K562 (cell line): ENCODE measurements at regions not wholly inside any gene's neighbourhood (a gene's known extent, or its start where the extent isn't known, plus 50 kb on each side); places are given as distances from the start of the nearest gene placed in this dataset.
"Not testable (repeated sequence)": the region's sequence is repeated elsewhere in the genome, so short reads cannot be mapped to it uniquely, and the experiment has no call there.

Experiments
- ATAC-seq: fragments of 200-7000 bp; cut with Tn5 transposase; 3 replicates; pipeline ENCODE4 v1.9.1; 2020; ENCODE audit warnings: moderate library complexity
- BruUV-seq: library from RNA; stranded (reverse); fragments of 400-500 nt; replicated peaks from 2 replicates; lab custom pipeline; 2021; lab: Mats Ljungman, UMichigan
- CTCF ChIA-PET: fragments of 300-600 bp; formaldehyde crosslinking; extraction: SDS; loops from one replicate; lab custom pipeline; 2021; ENCODE audit warnings: low intra/inter-chr PET ratio; lab: Yijun Ruan, JAX
- POLR2A ChIA-PET: fragments of 300-600, 350-650 bp; sonication (Branson Sonifier 250); formaldehyde crosslinking; extraction: SDS; loops from one replicate; lab custom pipeline; 2021; ENCODE audit warnings: antibody characterized with exemption, inconsistent platforms; lab: Yijun Ruan, JAX
- DNase-seq, 4 experiments: peaks; one replicate each; pipeline versions ENCODE4 v3.0.0 to v3.0.0-alpha.2; 2011 to 2018; ENCODE audit warnings: low spot score in 3 of 4, mixed read lengths in 3 of 4; ENCODE audit errors: extremely low read depth in 1 of 4
- FAIRE-seq: peaks from 2 replicates; lab custom pipeline; 2011; peaks lifted over from hg19 to GRCh38; lab: Jason Lieb, UNC
- H2AFZ ChIP-seq: 2 replicates; pipeline ENCODE4 v1.6.0; 2011; ENCODE audit warnings: low read depth, low read length, control low read depth, inconsistent platforms
- H3K27ac ChIP-seq: fragments of 200-600 bp; 3 replicates; pipeline ENCODE4 v1.8.0; 2011; ENCODE audit warnings: low read depth, mild to moderate bottlenecking, control low read depth, inconsistent platforms, low read length, moderate library complexity, mixed read lengths; ENCODE audit errors: extremely low read depth
- H3K27me3 ChIP-seq, 2 experiments: fragments of 300-600 bp in 1 of 2; 2 replicates in 1 of 2; 3 replicates in 1 of 2; pipeline versions ENCODE4 v1.6.0 to v1.8.0; 2011; ENCODE audit warnings: inconsistent platforms in 2 of 2, low read length in 2 of 2, mild to moderate bottlenecking in 1 of 2, mixed read lengths in 1 of 2, moderate library complexity in 1 of 2; ENCODE audit not compliant: control insufficient read depth in 2 of 2, insufficient read depth in 2 of 2
- H3K36me3 ChIP-seq: fragments of 300-600 bp; 3 replicates; pipeline ENCODE4 v1.8.0; 2011; ENCODE audit warnings: mild to moderate bottlenecking, low read length, inconsistent platforms; ENCODE audit not compliant: control insufficient read depth, insufficient read depth
- H3K4me1 ChIP-seq, 2 experiments: fragments of 200-600 bp in 1 of 2; replicated peaks in 1 of 2; 2 replicates in 1 of 2; 3 replicates in 1 of 2; pipeline versions ENCODE4 v1.5.1 to v1.8.0; 2011; ENCODE audit warnings: inconsistent platforms in 2 of 2, low read length in 2 of 2, mild to moderate bottlenecking in 1 of 2, mixed read lengths in 1 of 2, moderate library complexity in 1 of 2; ENCODE audit not compliant: control insufficient read depth in 2 of 2, insufficient read depth in 2 of 2
- H3K4me2 ChIP-seq: 2 replicates; pipeline ENCODE4 v1.6.1; 2011; ENCODE audit warnings: low read length, control low read depth, inconsistent platforms, mixed read lengths; ENCODE audit not compliant: insufficient read depth
- H3K4me3 ChIP-seq: fragments of 200-600 bp; sonication (generic), shearing (Covaris generic); 2 replicates; pipeline ENCODE4 v1.5.1; 2016; ENCODE audit warnings: control low read depth, inconsistent platforms
- H3K79me2 ChIP-seq: fragments of 200-600 bp; 3 replicates; pipeline ENCODE4 v1.8.0; 2011; ENCODE audit warnings: low read length, inconsistent platforms; ENCODE audit not compliant: control insufficient read depth, insufficient read depth
- H3K9ac ChIP-seq, 2 experiments: 2 replicates each; pipeline versions ENCODE4 v1.6.0 to v1.6.1; 2011; ENCODE audit warnings: low read depth in 2 of 2, low read length in 2 of 2, control low read depth in 1 of 2, inconsistent platforms in 1 of 2, mild to moderate bottlenecking in 1 of 2, mixed read lengths in 1 of 2; ENCODE audit not compliant: insufficient read depth in 1 of 2
- H3K9me1 ChIP-seq: one replicate; pipeline ENCODE4 v1.6.0; 2011; ENCODE audit warnings: inconsistent platforms, mild to moderate bottlenecking, low read length, moderate library complexity; ENCODE audit not compliant: control insufficient read depth, insufficient read depth
- H3K9me3 ChIP-seq: replicated peaks from 2 replicates; pipeline ENCODE4 v1.5.1; 2011; ENCODE audit warnings: low read depth, low read length, inconsistent platforms; ENCODE audit not compliant: control insufficient read depth, insufficient read depth
- H4K20me1 ChIP-seq: replicated peaks from 2 replicates; pipeline ENCODE4 v1.6.1; 2011; ENCODE audit warnings: low read length, inconsistent platforms, mixed read lengths; ENCODE audit not compliant: control insufficient read depth, insufficient read depth
- CEBPB ChIP-seq: fragments of 450-650 bp; IDR thresholded peaks from 2 replicates; pipeline ENCODE4 v1.6.1; 2016; ENCODE audit warnings: missing genetic modification characterization, missing compliant biosample characterization
- CEBPG ChIP-seq, 3 experiments: fragments of 200-800 bp in 1 of 3; sonication (Bioruptor generic) in 1 of 3; sonication (generic) in 1 of 3; formaldehyde crosslinking in 1 of 3; IDR thresholded peaks in 2 of 3; conservative IDR thresholded peaks in 1 of 3; 2 replicates each; pipeline versions ENCODE4 v1.6.1 to v1.8.0; 2016 to 2022; ENCODE audit warnings: missing compliant biosample characterization in 2 of 3, missing genetic modification characterization in 2 of 3, mild to moderate bottlenecking in 1 of 3, missing genetic modification reagents in 1 of 3
- ESRRB ChIP-seq: fragments of 250-450 bp; sonication (Bioruptor Pico); IDR thresholded peaks from 2 replicates; pipeline ENCODE4 v1.5.0; 2020; ENCODE audit warnings: mild to moderate bottlenecking, moderate library complexity, borderline replicate concordance
- ZNF75A ChIP-seq: fragments of 450-650 bp; formaldehyde crosslinking; IDR thresholded peaks from 2 replicates; pipeline ENCODE4 v1.4.0; 2020; ENCODE audit warnings: mild to moderate bottlenecking
- WGBS: fragments of 100-300 bp; shearing (Covaris generic); methylation state at CpG from one replicate; pipeline ENCODE4 v1.1.6; 2016; ENCODE audit warnings: low coverage, mixed read lengths; ENCODE audit not compliant: insufficient coverage; ENCODE audit errors: missing lambda C conversion rate; 5-methylcytosine and 5-hydroxymethylcytosine counted together
- in situ Hi-C: fragments of 300-500 bp; cut with MboI; formaldehyde crosslinking; loops from 4 replicates; pipeline ENCODE4 v1.15.0; 2018; ENCODE audit warnings: inconsistent platforms, mixed read lengths
- intact Hi-C: fragments of 100-400 bp; cut with micrococcal nuclease; formaldehyde crosslinking; loops from 2 replicates; pipeline ENCODE4 v1.14.2; 2022
- TF ChIP-seq, protein P1 (sequence below): fragments of 450-650 bp; IDR thresholded peaks from 2 replicates; pipeline ENCODE4 v1.7.1; 2018; ENCODE audit warnings: mild to moderate bottlenecking, low read depth; ENCODE audit not compliant: partially characterized antibody
- TF ChIP-seq, protein P2 (sequence below): sonication (generic); formaldehyde crosslinking; IDR thresholded peaks from 2 replicates; pipeline ENCODE4 v1.9.0; 2022; ENCODE audit warnings: mild to moderate bottlenecking, missing genetic modification reagents

DNA sequence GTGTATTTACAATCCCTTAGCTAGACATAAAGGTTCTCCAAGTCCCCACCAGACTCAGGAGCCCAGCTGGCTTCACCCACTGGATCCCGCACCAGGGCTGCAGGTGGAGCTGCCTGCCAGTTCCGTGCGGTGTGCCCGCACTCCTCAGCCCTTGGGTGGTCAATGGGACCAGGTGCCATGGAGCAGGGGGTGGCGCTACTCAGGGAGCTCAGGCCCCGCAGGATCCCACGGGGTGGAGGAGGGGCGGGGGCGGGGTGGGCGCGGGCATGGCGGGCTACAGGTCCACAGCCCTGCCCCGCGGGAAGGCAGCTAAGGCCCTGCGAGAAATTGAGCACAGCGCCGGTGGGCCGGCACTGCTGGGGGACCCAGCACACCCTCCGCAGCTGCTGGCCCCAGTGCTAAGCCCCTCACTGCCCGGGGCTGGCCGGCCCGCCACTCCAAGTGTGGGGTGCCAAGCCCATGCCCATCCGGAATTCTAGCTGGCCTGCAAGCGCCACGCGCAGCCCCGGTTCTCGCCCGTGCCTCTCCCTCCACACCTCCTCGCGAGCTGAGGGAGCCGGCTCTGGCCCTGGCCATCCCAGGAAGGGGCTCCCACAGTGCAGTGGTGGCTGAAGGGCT, 99.8 kb upstream of the STARD4 start:
- H3K9me1 ChIP-seq, H3K9ac ChIP-seq, H2AFZ ChIP-seq, H3K79me2 ChIP-seq, H3K4me1 ChIP-seq, CTCF ChIA-PET, H3K27me3 ChIP-seq, in situ Hi-C loops, FAIRE-seq, H3K9me3 ChIP-seq, BruUV-seq, H3K4me2 ChIP-seq, ATAC-seq, DNase-seq, H4K20me1 ChIP-seq, H3K4me3 ChIP-seq, H3K27ac ChIP-seq, H3K36me3 ChIP-seq, intact Hi-C loops: not testable (repeated sequence)
- POLR2A ChIA-PET, result interaction anchor here (0.6 kb wide), 1 partner anchor 10 kb away, joined by 3 read pairs; no protein-coding TSS in a partner anchor
- 2% methylated on average over 19 of the region's 32 CpGs for WGBS

DNA sequence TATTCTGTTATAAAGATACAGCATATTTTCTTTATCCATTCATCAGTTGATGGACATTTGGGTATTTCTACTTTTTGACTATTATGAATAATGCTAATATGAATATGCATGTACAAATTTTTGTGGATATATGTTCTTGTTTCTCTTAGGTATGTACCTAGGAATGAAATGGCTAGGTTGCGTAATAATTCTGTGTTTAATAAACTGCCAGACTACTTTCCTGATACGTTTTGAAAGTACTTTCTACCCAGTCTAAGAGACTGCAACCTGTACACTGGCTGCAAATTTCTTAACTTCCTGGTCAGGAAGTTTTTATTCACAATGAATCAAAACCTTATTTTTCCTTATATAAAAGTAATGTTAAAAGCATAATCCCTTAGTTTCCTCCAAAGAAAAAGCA, 93.9 kb upstream of the STARD4 start:
- Histone ChIP-seq H3K4me3 (no peak overlapping the region), H3K4me2 (no peak overlapping the region), H4K20me1 (no peaks in the 10 kb centered on the region), H2AFZ (no peak overlapping the region), H3K9me3 (no peaks in the 10 kb centered on the region), H3K27me3 (no peaks in the 10 kb centered on the region), H3K36me3 (no peaks in the 10 kb centered on the region), H3K9ac (no peak overlapping the region), H3K9me1 (no peaks in the 10 kb centered on the region), H3K4me1 (no peaks in the 10 kb centered on the region), H3K79me2 (no peaks in the 10 kb centered on the region), H3K27ac (no peak overlapping the region)
- FAIRE-seq (no peak), DNase-seq (no peak), ATAC-seq (no peak)
- POLR2A ChIA-PET, result no interaction called here
- TF ChIP-seq ESRRB (CRISPR knock-in tag) (no peak), CEBPG (CRISPR knock-in tag; IDR thresholded peaks at IDR 0.05) (no peak), CEBPG (tag; conservative IDR thresholded peaks at IDR 0.05 in 1 of 2, IDR thresholded peaks at IDR 0.05 in 1 of 2) (peak in 1 of 2 experiments; percentile 85; a peak in 2 of 4 replicates), CEBPB (tag) (peak; percentile 71), ZNF75A (CRISPR knock-in tag) (no peak)
- TF ChIP-seq, protein P1, sequence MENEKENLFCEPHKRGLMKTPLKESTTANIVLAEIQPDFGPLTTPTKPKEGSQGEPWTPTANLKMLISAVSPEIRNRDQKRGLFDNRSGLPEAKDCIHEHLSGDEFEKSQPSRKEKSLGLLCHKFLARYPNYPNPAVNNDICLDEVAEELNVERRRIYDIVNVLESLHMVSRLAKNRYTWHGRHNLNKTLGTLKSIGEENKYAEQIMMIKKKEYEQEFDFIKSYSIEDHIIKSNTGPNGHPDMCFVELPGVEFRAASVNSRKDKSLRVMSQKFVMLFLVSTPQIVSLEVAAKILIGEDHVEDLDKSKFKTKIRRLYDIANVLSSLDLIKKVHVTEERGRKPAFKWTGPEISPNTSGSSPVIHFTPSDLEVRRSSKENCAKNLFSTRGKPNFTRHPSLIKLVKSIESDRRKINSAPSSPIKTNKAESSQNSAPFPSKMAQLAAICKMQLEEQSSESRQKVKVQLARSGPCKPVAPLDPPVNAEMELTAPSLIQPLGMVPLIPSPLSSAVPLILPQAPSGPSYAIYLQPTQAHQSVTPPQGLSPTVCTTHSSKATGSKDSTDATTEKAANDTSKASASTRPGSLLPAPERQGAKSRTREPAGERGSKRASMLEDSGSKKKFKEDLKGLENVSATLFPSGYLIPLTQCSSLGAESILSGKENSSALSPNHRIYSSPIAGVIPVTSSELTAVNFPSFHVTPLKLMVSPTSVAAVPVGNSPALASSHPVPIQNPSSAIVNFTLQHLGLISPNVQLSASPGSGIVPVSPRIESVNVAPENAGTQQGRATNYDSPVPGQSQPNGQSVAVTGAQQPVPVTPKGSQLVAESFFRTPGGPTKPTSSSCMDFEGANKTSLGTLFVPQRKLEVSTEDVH, result no peak
- TF ChIP-seq, protein P2, sequence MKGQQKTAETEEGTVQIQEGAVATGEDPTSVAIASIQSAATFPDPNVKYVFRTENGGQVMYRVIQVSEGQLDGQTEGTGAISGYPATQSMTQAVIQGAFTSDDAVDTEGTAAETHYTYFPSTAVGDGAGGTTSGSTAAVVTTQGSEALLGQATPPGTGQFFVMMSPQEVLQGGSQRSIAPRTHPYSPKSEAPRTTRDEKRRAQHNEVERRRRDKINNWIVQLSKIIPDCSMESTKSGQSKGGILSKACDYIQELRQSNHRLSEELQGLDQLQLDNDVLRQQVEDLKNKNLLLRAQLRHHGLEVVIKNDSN, result no peak
- BruUV-seq, result no TSS peak
- CTCF ChIA-PET, result no interaction called here
- intact Hi-C loops (no loop called here), in situ Hi-C loops (no loop called here)
- WGBS, result 18% methylated on average over 2 of the region's 2 CpGs
